Hematopoietic multipotent progenitor cell treated with erythropoietin and hydrocortisone succinate and interleukin-3 and kit ligand, for 4 days (in vitro differentiated cells): ENCODE measurements at regions not wholly inside any gene's neighbourhood (a gene's known extent, or its start where the extent isn't known, plus 50 kb on each side); places are given as distances from the start of the nearest gene placed in this dataset.
"Not testable (repeated sequence)": the region's sequence is repeated elsewhere in the genome, so short reads cannot be mapped to it uniquely, and the experiment has no call there.

Experiments used
- DNase-seq: peaks from one replicate; pipeline ENCODE4 v3.0.0-alpha.2; 2015

DNA sequence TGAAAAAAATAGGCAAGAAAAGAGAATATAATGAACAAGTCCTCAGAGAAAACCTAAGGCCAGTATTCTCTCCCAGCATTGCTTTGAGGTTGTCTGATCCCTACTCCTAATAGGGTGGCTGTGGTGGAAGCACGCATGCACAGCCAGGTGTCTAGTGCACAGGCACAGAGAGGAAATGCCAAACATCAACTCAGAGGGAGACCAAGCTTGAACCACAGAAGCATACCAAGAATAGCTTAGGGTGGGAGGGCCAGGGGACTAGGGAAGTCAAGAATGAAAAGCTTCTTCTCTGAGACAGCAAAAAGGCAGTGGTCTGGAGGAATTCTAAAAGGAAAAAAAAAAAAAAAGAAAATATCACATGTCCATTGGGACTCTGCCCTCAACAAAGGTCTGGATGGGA, 244.1 kb upstream of the API5 start:
- no peak for DNase-seq

DNA sequence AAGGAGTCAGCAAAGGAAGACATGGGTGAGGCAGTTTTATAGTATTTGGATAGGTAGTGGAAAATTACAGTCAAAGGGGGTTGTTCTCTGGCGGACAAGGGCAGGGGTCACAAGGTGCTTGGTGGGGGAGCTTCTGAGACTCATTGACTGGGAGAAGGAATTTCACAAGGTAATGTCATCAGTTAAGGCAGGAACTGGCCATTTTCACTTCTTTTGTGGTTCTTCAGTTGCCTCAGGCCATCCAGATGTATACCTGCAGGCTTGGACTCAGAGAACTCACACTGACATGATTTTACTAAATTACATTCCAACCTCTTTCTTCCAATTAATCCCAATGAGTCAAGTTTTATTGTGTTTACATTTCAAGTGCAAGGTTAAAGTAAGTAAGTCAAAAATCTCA, 240.5 kb upstream of the API5 start:
- no peak for DNase-seq

- DNase-seq = no peak
Measured at GRCh38 chr11:43072096-43072495, 239.7 kb upstream of the API5 start.

DNA sequence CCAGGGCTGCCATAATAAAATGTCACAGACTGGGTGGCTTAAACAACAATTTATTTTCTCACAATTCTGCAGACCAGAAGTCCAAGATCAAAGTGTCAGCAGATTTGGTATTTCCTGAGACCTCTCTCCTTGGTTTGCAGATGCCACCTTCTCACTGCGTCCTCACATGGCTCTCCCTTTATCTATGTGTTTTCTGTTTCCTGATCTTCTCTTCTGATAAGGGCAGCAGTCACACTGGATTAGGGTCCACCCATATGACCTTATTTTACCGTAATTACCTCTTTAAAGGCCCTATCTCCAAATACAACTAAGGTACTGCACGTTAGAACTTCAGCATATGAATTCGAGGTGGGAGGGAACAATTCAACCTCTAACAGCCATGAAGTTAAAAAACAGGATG, 238.9 kb upstream of the API5 start:
- no peak for DNase-seq

DNA sequence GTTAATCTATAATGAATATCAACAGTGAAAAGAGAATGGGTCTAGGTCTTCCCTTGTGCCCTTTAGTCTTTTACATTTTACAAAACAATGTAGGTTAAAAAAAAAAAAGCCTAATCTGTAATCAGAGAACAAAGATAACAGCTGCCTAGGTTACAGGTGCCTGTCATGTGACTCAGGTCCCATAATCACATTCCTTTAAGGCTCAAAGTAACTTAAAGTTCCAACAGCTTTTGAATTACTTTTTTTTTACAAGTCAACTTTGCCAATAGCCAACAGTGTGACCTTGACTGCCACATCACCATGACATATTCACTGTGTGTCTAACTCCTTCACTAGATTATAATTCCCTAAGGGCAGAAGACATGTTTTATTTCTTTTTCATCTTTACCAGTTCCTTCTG, 237.0 kb upstream of the API5 start:
- DNase-seq = no peak

GRCh38 chr11:43101113-43101512, 210.7 kb upstream of the API5 start:
- DNase-seq = no peak

DNA sequence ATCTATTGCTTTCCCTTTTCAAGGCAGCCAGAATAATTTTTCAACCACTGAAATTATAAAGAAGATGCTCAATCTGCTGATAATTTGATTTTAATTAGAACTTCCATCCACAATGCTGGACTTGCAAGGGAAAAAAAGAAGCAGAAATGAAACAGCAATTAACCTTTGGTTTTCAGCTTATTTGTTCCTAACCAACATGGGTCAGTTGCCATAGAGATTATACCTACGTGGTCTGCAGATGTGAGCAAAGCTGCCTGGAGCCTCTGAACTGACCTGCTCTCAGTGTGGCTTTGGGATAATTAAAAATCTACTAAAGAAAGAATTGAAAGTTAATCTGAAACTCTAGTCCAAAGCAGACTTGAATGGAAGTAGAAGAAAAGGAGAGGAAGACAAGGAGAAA, 195.7 kb upstream of the API5 start:
- no peak for DNase-seq

- DNase-seq = peak; percentile 6
Measured at GRCh38 chr11:43119275-43119970, 192.4 kb upstream of the API5 start.

GRCh38 chr11:43122546-43122945, 189.2 kb upstream of the API5 start:
- no peak for DNase-seq

DNA sequence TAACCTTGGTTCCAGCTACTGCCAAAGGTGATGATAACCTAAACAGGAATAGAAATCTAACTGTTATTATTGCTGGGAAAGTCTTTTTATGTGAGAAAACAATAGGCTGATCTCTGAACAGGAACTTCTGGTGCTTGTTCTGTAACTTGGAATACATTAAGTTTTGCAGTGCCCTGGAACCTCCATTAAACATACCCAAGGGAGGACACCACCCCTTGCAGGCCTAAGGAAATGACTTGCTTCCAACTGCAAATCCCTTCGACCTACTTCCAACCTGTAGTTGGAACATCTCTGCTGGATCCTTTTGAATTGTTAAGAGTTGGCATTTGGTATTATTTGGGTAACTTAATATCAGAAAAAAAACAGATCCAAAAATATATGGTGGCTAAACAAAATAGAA, 188.4 kb upstream of the API5 start:
- no peak for DNase-seq

DNA sequence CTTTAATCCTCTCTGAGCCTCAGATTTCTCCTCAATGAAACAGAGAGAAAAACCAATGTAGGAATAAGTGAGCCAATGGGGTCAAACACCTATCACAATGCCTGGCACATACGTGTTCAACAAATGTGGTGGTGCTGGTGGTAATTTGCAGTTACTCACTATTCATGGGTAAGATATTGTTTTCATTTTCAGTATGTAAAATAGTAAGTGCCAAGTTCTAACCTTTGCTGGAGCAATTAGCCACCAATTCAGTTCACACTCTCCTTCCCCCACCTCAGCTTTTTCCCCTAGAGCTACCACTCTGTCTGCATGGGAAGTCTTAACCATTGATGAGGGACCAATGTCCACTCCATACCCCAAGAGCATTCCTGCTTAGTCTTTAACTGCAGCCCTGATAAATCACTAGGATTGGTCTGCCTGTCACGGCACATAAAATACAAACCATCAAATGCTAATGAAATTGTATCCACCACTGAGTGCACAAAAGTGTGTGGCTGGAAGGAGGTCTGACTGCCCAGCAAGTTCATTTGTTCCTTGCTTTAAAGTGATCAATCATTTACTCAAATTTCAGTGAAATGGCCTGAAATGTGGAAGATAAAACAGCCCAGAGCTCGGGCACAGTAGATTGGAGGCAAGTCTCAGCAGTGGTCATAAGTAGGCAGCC, 187.4 kb upstream of the API5 start:
- no peak for DNase-seq

DNA sequence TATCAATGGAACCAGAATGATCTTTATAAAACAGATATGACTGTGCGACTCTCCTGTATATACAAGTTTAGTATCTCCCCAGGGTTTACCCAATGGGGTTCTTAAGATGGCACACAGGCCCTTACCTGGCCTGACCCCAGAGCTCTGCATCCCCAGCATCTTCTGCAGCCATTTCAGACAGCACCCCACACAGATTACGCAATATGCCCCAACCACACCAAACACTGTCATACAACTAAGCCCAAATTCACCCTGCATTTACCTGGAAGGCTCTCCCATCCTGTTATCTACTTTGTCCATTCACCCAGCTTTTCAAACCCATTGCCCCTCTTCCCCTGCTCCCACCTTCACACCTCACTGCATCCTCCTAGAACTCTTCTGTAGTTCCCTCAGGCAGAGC, 182.5 kb upstream of the API5 start:
- no peak for DNase-seq

DNA sequence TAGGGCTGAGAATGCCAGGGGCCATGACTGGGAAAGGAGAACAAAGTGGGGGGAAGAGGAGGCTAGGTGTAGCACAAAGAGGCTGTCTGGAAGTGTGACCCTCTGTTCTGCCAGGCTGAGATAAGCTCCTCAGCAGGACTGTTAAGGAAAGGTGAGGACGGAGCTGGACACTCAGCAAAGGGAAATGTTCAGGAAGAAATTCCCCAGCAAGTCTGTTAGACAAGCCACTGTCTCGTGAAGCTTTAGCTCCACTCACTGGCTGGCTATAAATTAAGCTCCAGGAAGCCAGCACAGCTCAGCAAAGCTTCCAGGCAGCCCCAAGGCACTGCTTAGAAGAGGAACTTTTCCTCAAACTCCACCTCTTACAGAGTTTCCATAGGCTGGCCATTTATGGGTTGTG, 181.2 kb upstream of the API5 start:
- no peak for DNase-seq

DNA sequence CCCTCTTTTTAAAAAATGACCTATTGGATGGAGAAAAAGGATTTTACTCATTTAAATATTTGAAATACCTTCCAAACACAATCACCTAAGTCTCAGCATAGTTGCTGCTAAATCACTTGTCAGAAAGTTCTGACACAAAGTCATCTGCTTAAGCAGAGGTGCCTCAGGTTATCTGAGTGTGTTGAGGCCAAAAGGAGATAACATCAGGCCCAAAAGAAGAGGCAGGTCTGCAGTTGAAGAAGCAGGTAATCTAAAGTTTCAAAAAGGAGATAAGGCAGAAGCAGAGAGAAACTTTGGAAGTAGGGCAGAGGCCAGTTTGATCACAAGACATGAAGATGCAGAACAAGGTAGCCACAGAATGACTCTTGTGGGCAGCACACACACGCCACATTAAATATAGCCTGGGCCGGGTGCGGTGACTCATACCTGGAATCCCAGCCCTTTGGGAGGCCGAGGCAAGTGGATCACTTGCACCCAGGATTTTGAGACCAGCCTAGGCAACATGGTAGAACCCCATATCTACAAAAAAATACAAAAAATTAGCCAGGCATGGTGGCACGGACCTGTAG, 175.7 kb upstream of the API5 start:
- no peak for DNase-seq

DNA sequence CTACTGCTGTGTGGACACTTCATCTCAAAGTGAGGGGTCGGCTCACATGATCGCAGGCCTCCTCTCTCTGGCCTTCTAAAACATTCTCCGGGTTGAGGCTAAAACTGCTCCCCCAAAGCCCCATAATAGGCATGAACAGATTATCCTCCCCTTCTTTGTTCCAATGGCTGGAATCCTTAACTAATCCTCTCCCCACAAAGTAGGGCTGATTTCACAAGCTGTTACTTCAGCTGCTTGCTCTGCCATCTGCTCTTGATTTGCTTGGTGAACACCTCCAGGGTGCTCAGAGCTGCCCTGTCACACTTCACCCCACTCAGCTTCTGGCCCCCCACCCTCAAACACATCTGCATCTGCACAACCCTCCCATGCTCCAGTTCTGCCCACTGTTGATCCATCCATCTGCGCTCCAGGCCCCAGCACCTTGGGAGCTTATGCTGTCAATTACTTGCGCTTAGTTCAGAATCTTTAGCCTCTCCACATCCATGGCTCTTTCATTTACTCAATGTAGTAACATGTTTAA, 173.1 kb upstream of the API5 start:
- DNase-seq = no peak

GRCh38 chr11:43145653-43146052, 166.1 kb upstream of the API5 start:
- no peak for DNase-seq

DNA sequence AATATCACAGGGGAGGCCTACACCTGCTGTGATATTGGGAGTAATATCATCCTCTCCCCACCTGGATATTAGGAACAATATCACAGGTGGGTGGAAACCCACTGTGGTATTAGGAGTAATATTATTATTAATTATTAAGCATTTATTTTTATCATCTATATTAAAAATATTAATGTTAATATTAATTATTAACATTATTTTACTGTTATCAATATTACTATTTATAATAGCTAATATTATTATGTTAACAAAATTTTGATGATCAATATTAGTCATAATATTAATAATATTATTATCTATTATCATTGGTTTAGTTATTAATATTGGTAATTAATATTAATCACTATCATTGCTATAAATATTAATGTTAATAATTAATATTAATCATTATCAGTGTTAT, 161.1 kb upstream of the API5 start:
- no peak for DNase-seq

DNA sequence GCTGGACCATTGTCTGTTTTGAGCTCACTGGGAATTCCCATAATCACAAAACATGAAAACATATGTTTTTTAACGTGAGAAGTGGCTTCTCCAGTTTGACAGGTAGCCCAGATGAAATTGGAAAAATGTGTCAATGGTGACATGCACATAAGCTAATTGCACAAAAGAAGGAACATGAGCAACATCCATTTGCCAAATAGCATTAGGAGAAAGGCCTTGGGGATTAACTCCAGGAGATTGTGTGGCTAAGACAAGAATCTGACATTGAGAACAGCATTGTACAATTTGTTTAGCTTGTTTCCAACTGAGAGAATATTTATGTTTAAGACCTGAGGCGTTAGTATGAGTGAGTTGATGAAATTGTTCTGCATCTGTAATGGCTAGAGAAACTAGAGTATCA, 147.0 kb upstream of the API5 start:
- DNase-seq = no peak

DNA sequence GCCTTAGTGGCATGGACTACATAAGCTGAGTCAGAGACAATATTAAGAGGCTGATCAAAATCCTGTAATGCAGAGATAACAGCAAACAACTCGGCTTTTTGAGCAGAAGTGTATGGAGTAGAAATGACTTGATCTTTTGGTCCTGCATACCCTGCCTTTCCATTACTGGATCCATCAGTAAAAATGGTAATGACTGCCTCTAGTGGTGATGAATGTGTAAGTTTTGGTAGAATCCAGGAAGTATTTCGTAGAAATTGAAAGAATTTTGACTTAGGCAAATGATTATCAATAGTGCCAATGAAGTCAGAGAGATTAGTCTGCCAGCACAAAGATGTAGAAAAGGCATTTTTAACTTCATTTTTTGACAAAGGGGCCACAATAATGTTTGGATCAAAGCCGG, 146.4 kb upstream of the API5 start:
- peak; percentile 6 for DNase-seq

- DNase-seq = not testable (repeated sequence)
Measured at GRCh38 chr11:43168241-43168640, 143.6 kb upstream of the API5 start.

- DNase-seq = no peak
Measured at GRCh38 chr11:43172477-43172876, 139.3 kb upstream of the API5 start.

DNA sequence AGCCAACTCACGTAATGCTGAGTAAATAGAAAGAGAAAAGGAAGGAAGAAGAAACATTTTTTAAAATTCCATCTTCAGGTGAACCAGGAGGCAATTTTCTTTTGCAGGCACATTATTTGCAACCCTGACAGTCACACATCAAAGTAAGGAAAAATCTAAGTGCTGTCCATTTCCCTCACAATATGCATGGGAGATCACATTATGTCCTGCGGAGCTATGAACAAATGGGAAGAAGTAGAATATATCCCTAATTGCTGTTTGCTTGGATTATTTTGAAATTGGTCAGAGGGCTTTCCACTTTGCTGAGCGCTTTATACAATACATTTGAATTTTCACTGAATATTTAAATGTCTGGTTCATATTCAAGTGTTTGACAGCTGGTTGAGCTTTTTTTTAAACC, 133.8 kb upstream of the API5 start:
- no peak for DNase-seq

DNA sequence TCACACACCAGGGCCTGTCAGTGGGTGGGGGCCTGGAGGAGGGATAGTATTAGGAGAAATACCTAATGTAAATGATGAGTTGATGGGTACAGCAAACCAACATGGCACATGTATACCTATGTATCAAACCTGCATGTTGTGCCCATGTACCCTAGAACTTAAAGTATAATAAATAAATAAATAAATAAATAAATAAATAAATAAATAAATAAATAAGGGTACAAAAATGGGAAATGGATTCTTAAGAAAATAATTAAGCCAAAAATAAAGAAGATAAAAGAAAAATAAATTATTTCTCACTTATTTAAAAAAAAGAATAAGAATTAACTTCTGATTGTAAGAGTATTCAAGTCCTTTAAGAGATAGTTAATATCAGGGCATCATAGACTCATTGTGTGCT, 117.3 kb upstream of the API5 start:
- DNase-seq = not testable (repeated sequence)

- peak; percentile 2 for DNase-seq
Measured at GRCh38 chr11:43197379-43197778, 114.4 kb upstream of the API5 start.
